Uterus (tissue), 3 donors: ENCODE measurements at regions not wholly inside any gene's neighbourhood (a gene's known extent, or its start where the extent isn't known, plus 50 kb on each side); places are given as distances from the start of the nearest gene placed in this dataset.

Source experiments
- DNase-seq, 2 donors: peaks; one replicate each; pipeline ENCODE4 v3.0.0-alpha.2; 2019 to 2020
- H3K27ac ChIP-seq, 2 donors: fragments of 200-600 bp; sonication (generic); 1 replicate in 1 of 2; 2 replicates in 1 of 2; pipeline ENCODE4 v1.5.1; 2016 to 2018
- H3K27me3 ChIP-seq, 2 donors: fragments of 200-600 bp; sonication (generic); one replicate each; pipeline ENCODE4 v1.5.1; 2018 to 2019; ENCODE audit warnings: control low read depth in 1 of 2
- H3K36me3 ChIP-seq, 2 donors: fragments of 200-600 bp; sonication (generic); one replicate each; pipeline ENCODE4 v1.5.1; 2019; ENCODE audit warnings: control low read depth in 1 of 2
- H3K4me1 ChIP-seq, 2 donors: fragments of 200-600 bp; sonication (generic); one replicate each; pipeline ENCODE4 v1.5.1; 2018 to 2019; ENCODE audit warnings: control low read depth in 1 of 2
- H3K4me3 ChIP-seq, 2 donors: fragments of 200-600 bp; sonication (generic); 1 replicate in 1 of 2; 2 replicates in 1 of 2; pipeline ENCODE4 v1.5.1; 2018 to 2019; ENCODE audit warnings: mild to moderate bottlenecking in 1 of 2
- H3K9me3 ChIP-seq, 2 donors: fragments of 200-600 bp; sonication (generic); one replicate each; pipeline ENCODE4 v1.5.1; 2019; ENCODE audit warnings: control low read depth in 1 of 2
- CTCF ChIP-seq, 4 experiments: fragments of 200-600 bp in 2 of 4; fragments of 450-650 bp in 2 of 4; sonication (generic) in 2 of 4; IDR thresholded peaks; one replicate each; pipeline ENCODE4 v1.5.1; 2016 to 2019; ENCODE audit warnings: antibody characterized with exemption in 4 of 4, mild to moderate bottlenecking in 2 of 4, moderate library complexity in 1 of 4
- POLR2A ChIP-seq, 2 donors: fragments of 450-650 bp; IDR thresholded peaks; one replicate each; pipeline ENCODE4 v1.6.1; 2016; ENCODE audit warnings: antibody characterized with exemption in 2 of 2, mild to moderate bottlenecking in 1 of 2, moderate library complexity in 1 of 2
- intact Hi-C: fragments of 100-400 bp; cut with DNase I; formaldehyde crosslinking; loops from one replicate; pipeline ENCODE4 v1.15.1; 2023; ENCODE audit warnings: low total_unique reads
- donor health status: DM: yes; HTN: yes; CAD: no.

GRCh38 chr4:144449611-144450010 lies 196.3 kb upstream of the HHIP start:
- H3K9me3 ChIP-seq: no peaks in the 10 kb centered on the region

GRCh38 chr4:144450526-144450925 lies 195.4 kb upstream of the HHIP start:
- intact Hi-C loops: no loop called here
- H3K36me3 ChIP-seq: no peaks in the 10 kb centered on the region
- no peaks in the 10 kb centered on the region for H3K9me3 ChIP-seq
- no peak for DNase-seq
- no peak for TF ChIP-seq POLR2A (IDR thresholded peaks at IDR 0.05)
- no peak overlapping the region for H3K27ac ChIP-seq
- H3K27me3 ChIP-seq: no peaks in the 10 kb centered on the region
- no peak overlapping the region for H3K4me3 ChIP-seq
- no peaks in the 10 kb centered on the region for H3K4me1 ChIP-seq

More at GRCh38 chr4:144449611-144450010, 196.3 kb upstream of the HHIP start:
- no peak overlapping the region for H3K27ac ChIP-seq
- DNase-seq: no peak
- H3K27me3 ChIP-seq: no peaks in the 10 kb centered on the region
- intact Hi-C loops: no loop called here
- no peaks in the 10 kb centered on the region for H3K4me1 ChIP-seq
- no peak overlapping the region for H3K4me3 ChIP-seq
- TF ChIP-seq CTCF (IDR thresholded peaks at IDR 0.05): no peak
- no peak for TF ChIP-seq POLR2A (IDR thresholded peaks at IDR 0.05)
- no peaks in the 10 kb centered on the region for H3K36me3 ChIP-seq

GRCh38 chr4:144451766-144452450 lies 194.0 kb upstream of the HHIP start:
- Histone ChIP-seq H3K27me3 (no peaks in the 10 kb centered on the region), H3K4me3 (no peak overlapping the region), H3K36me3 (no peaks in the 10 kb centered on the region), H3K9me3 (no peaks in the 10 kb centered on the region), H3K27ac (no peak overlapping the region), H3K4me1 (no peaks in the 10 kb centered on the region)
- intact Hi-C loops: no loop called here
- TF ChIP-seq POLR2A (IDR thresholded peaks at IDR 0.05): no peak
- no peak for TF ChIP-seq CTCF (IDR thresholded peaks at IDR 0.05)
- no peak for DNase-seq

- Histone ChIP-seq H3K9me3 (no peaks in the 10 kb centered on the region), H3K36me3 (no peaks in the 10 kb centered on the region), H3K4me1 (no peaks in the 10 kb centered on the region), H3K27me3 (no peaks in the 10 kb centered on the region), H3K27ac (no peak overlapping the region), H3K4me3 (no peak overlapping the region)
- intact Hi-C loops: no loop called here
- TF ChIP-seq POLR2A (IDR thresholded peaks at IDR 0.05) (no peak), CTCF (IDR thresholded peaks at IDR 0.05) (no peak)
- no peak for DNase-seq
Observed at GRCh38 chr4:144456196-144456595, 189.8 kb upstream of the HHIP start.

- intact Hi-C loops: no loop called here
- no peak for DNase-seq
- Histone ChIP-seq H3K9me3 (no peaks in the 10 kb centered on the region), H3K4me1 (no peaks in the 10 kb centered on the region), H3K36me3 (no peaks in the 10 kb centered on the region), H3K27me3 (no peaks in the 10 kb centered on the region), H3K4me3 (no peak overlapping the region), H3K27ac (no peak overlapping the region)
- TF ChIP-seq POLR2A (IDR thresholded peaks at IDR 0.05) (no peak), CTCF (IDR thresholded peaks at IDR 0.05) (no peak)
Observed at GRCh38 chr4:144461906-144462305, 184.1 kb upstream of the HHIP start.

GRCh38 chr4:144463236-144463635 lies 182.7 kb upstream of the HHIP start:
- Histone ChIP-seq H3K36me3 (no peaks in the 10 kb centered on the region), H3K4me3 (no peak overlapping the region), H3K27ac (no peak overlapping the region), H3K27me3 (no peaks in the 10 kb centered on the region), H3K9me3 (no peaks in the 10 kb centered on the region), H3K4me1 (no peaks in the 10 kb centered on the region)
- no peak for DNase-seq
- intact Hi-C loops: no loop called here
- no peak for TF ChIP-seq POLR2A (IDR thresholded peaks at IDR 0.05)
- no peak for TF ChIP-seq CTCF (IDR thresholded peaks at IDR 0.05)
